Ovary (tissue), 3 donors: ENCODE measurements at regions not wholly inside any gene's neighbourhood (a gene's known extent, or its start where the extent isn't known, plus 50 kb on each side); places are given as distances from the start of the nearest gene placed in this dataset.

Experiments
- EP300 ChIP-seq: sonication (generic); formaldehyde crosslinking; IDR thresholded peaks from one replicate; pipeline ENCODE4 v1.6.1; 2017; ENCODE audit warnings: antibody characterized with exemption
- POLR2A ChIP-seq: fragments of 450-650 bp; IDR thresholded peaks from one replicate; pipeline ENCODE4 v1.6.1; 2017; ENCODE audit warnings: antibody characterized with exemption, mild to moderate bottlenecking, moderate library complexity
- TF ChIP-seq, protein P1 (sequence below), 3 donors: fragments of 450-650 bp in 2 of 3; fragments of 200-600 bp in 1 of 3; IDR thresholded peaks; one replicate each; pipeline versions ENCODE4 v1.5.1 to v1.8.0; 2016 to 2022; ENCODE audit warnings: antibody characterized with exemption in 3 of 3, mild to moderate bottlenecking in 1 of 3
- donor health status: DM: no; HTN: no; CAD: no.

DNA sequence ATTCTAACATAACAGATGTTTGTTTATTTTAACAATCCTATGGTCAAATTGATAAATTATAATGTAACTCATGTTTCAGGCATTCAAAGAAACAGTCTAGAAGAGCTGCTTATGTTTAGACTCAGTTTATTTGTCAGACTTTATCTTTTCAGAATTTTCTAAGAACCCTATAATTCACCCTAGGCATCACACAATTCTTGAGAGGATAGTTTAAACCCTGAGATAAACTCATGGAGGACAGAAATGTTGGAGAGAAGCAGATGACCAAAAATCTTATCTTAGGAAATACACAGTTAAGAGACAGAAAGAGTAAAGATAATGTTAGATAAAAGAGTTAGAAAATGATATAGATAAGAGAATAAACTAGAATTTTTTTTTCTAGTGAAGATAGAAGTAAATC is 1185.7 kb upstream of the SLC10A2 start:
- TF ChIP-seq, protein P1, sequence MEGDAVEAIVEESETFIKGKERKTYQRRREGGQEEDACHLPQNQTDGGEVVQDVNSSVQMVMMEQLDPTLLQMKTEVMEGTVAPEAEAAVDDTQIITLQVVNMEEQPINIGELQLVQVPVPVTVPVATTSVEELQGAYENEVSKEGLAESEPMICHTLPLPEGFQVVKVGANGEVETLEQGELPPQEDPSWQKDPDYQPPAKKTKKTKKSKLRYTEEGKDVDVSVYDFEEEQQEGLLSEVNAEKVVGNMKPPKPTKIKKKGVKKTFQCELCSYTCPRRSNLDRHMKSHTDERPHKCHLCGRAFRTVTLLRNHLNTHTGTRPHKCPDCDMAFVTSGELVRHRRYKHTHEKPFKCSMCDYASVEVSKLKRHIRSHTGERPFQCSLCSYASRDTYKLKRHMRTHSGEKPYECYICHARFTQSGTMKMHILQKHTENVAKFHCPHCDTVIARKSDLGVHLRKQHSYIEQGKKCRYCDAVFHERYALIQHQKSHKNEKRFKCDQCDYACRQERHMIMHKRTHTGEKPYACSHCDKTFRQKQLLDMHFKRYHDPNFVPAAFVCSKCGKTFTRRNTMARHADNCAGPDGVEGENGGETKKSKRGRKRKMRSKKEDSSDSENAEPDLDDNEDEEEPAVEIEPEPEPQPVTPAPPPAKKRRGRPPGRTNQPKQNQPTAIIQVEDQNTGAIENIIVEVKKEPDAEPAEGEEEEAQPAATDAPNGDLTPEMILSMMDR (IDR thresholded peaks at IDR 0.05) = no peak
- TF ChIP-seq POLR2A = no peak
- no peak for TF ChIP-seq EP300
